ENCODE measurements at regions not wholly inside any gene's neighbourhood (a gene's known extent, or its start where the extent isn't known, plus 50 kb on each side); places are given as distances from the start of the nearest gene placed in this dataset.
"Not testable (repeated sequence)": the region's sequence is repeated elsewhere in the genome, so short reads cannot be mapped to it uniquely, and the experiment has no call there.

- under 1% methylated on average over 48 of the region's 48 CpGs for WGBS
- H3K4me1 ChIP-seq (ENCODE audit: insufficient read depth): no peaks in the 10 kb centered on the region
- DNase-seq (ENCODE audit: extremely low spot score): peak; percentile 96
- no peaks in the 10 kb centered on the region for H3K36me3 ChIP-seq (ENCODE audit: insufficient read depth)
- H3K4me3 ChIP-seq (ENCODE audit: low read depth, low read length): peak overlapping the region; percentile 66
- peak overlapping the region; percentile 96 for H3K27ac ChIP-seq (ENCODE audit: low read depth)
These were observed 219.3 kb upstream of the ATP10A start for GRCh38 chr15:26082221-26083109.

- Histone ChIP-seq H3K27ac (ENCODE audit: low read depth) (no peak overlapping the region), H3K4me1 (ENCODE audit: insufficient read depth) (no peaks in the 10 kb centered on the region), H3K4me3 (ENCODE audit: low read depth, low read length) (no peak overlapping the region), H3K36me3 (ENCODE audit: insufficient read depth) (no peaks in the 10 kb centered on the region)
- WGBS: 20% methylated on average over 10 of the region's 10 CpGs
- no peak for DNase-seq (ENCODE audit: extremely low spot score)
These were observed 218.7 kb upstream of the ATP10A start for GRCh38 chr15:26081758-26082220.

GRCh38 chr15:26075770-26076169 is 212.6 kb upstream of the ATP10A start:
- no peak for DNase-seq (ENCODE audit: extremely low spot score)
- WGBS: 77% methylated on average over 4 of the region's 4 CpGs
- Histone ChIP-seq H3K4me1 (ENCODE audit: insufficient read depth) (no peaks in the 10 kb centered on the region), H3K36me3 (ENCODE audit: insufficient read depth) (no peaks in the 10 kb centered on the region), H3K4me3 (ENCODE audit: low read depth, low read length) (no peak overlapping the region), H3K27ac (ENCODE audit: low read depth) (no peak overlapping the region)

- H3K4me1 ChIP-seq (ENCODE audit: insufficient read depth): no peaks in the 10 kb centered on the region
- no peak overlapping the region for H3K4me3 ChIP-seq (ENCODE audit: low read depth, low read length)
- DNase-seq (ENCODE audit: extremely low spot score): no peak
- 56% methylated on average over 6 of the region's 6 CpGs for WGBS
- no peak overlapping the region for H3K27ac ChIP-seq (ENCODE audit: low read depth)
- no peaks in the 10 kb centered on the region for H3K36me3 ChIP-seq (ENCODE audit: insufficient read depth)
These were observed 210.6 kb upstream of the ATP10A start for GRCh38 chr15:26073430-26074333.

GRCh38 chr15:26070095-26070532 is 207.0 kb upstream of the ATP10A start:
- H3K4me1 ChIP-seq (ENCODE audit: insufficient read depth): no peaks in the 10 kb centered on the region
- no peak for DNase-seq (ENCODE audit: extremely low spot score)
- H3K4me3 ChIP-seq (ENCODE audit: low read depth, low read length): no peak overlapping the region
- 67% methylated on average over 8 of the region's 8 CpGs for WGBS
- no peaks in the 10 kb centered on the region for H3K36me3 ChIP-seq (ENCODE audit: insufficient read depth)
- no peak overlapping the region for H3K27ac ChIP-seq (ENCODE audit: low read depth)

- no peak for DNase-seq (ENCODE audit: extremely low spot score)
- Histone ChIP-seq H3K4me1 (ENCODE audit: insufficient read depth) (no peaks in the 10 kb centered on the region), H3K36me3 (ENCODE audit: insufficient read depth) (no peaks in the 10 kb centered on the region), H3K27ac (ENCODE audit: low read depth) (no peak overlapping the region), H3K4me3 (ENCODE audit: low read depth, low read length) (no peak overlapping the region)
- WGBS: 65% methylated on average over 1 of the region's 1 CpG
These were observed 206.1 kb upstream of the ATP10A start for GRCh38 chr15:26069231-26069641.

GRCh38 chr15:26066896-26067295 is 203.8 kb upstream of the ATP10A start:
- no peaks in the 10 kb centered on the region for H3K4me1 ChIP-seq (ENCODE audit: insufficient read depth)
- H3K27ac ChIP-seq (ENCODE audit: low read depth): no peak overlapping the region
- no peak overlapping the region for H3K4me3 ChIP-seq (ENCODE audit: low read depth, low read length)
- no peak for DNase-seq (ENCODE audit: extremely low spot score)
- no peaks in the 10 kb centered on the region for H3K36me3 ChIP-seq (ENCODE audit: insufficient read depth)
- 28% methylated on average over 2 of the region's 2 CpGs for WGBS

- no peak for DNase-seq (ENCODE audit: extremely low spot score)
- Histone ChIP-seq H3K36me3 (ENCODE audit: insufficient read depth) (no peaks in the 10 kb centered on the region), H3K4me1 (ENCODE audit: insufficient read depth) (no peaks in the 10 kb centered on the region), H3K4me3 (ENCODE audit: low read depth, low read length) (no peak overlapping the region), H3K27ac (ENCODE audit: low read depth) (no peak overlapping the region)
- WGBS: 80% methylated on average over 2 of the region's 2 CpGs
These were observed 202.6 kb upstream of the ATP10A start for GRCh38 chr15:26065723-26066122.

GRCh38 chr15:26061248-26061647 is 198.1 kb upstream of the ATP10A start:
- WGBS: 83% methylated on average over 4 of the region's 4 CpGs
- DNase-seq (ENCODE audit: extremely low spot score): no peak

GRCh38 chr15:26056766-26057165 is 193.6 kb upstream of the ATP10A start:
- WGBS: 92% methylated on average over 29 of the region's 29 CpGs
- not testable (repeated sequence) for DNase-seq (ENCODE audit: extremely low spot score); H3K4me3 ChIP-seq (ENCODE audit: low read depth, low read length); H3K27ac ChIP-seq (ENCODE audit: low read depth); H3K36me3 ChIP-seq (ENCODE audit: insufficient read depth); H3K4me1 ChIP-seq (ENCODE audit: insufficient read depth)

More at GRCh38 chr15:26061248-26061647, 198.1 kb upstream of the ATP10A start:
- no peaks in the 10 kb centered on the region for H3K4me1 ChIP-seq (ENCODE audit: insufficient read depth)
- H3K36me3 ChIP-seq (ENCODE audit: insufficient read depth): no peaks in the 10 kb centered on the region
- H3K27ac ChIP-seq (ENCODE audit: low read depth): no peak overlapping the region
- no peak overlapping the region for H3K4me3 ChIP-seq (ENCODE audit: low read depth, low read length)

- H3K4me1 ChIP-seq (ENCODE audit: insufficient read depth): peaks cover 2% of the 10 kb centered on the region
- H3K36me3 ChIP-seq (ENCODE audit: insufficient read depth): no peaks in the 10 kb centered on the region
- no peak for DNase-seq (ENCODE audit: extremely low spot score)
- no peak overlapping the region for H3K27ac ChIP-seq (ENCODE audit: low read depth)
- no peak overlapping the region for H3K4me3 ChIP-seq (ENCODE audit: low read depth, low read length)
- WGBS: 23% methylated on average over 14 of the region's 14 CpGs
These were observed 188.9 kb upstream of the ATP10A start for GRCh38 chr15:26051761-26052675.

GRCh38 chr15:26050984-26051383 is 187.9 kb upstream of the ATP10A start:
- Histone ChIP-seq H3K27ac (ENCODE audit: low read depth) (no peak overlapping the region), H3K36me3 (ENCODE audit: insufficient read depth) (no peaks in the 10 kb centered on the region), H3K4me1 (ENCODE audit: insufficient read depth) (peaks cover 2% of the 10 kb centered on the region), H3K4me3 (ENCODE audit: low read depth, low read length) (no peak overlapping the region)
- 39% methylated on average over 4 of the region's 4 CpGs for WGBS
- no peak for DNase-seq (ENCODE audit: extremely low spot score)

All from urinary bladder (tissue), 3 donors.